Astrocyte (in vitro differentiated cells and primary cell): ENCODE measurements at regions not wholly inside any gene's neighbourhood (a gene's known extent, or its start where the extent isn't known, plus 50 kb on each side); places are given as distances from the start of the nearest gene placed in this dataset.

Source experiments
- DNase-seq: peaks from one replicate; pipeline ENCODE4 v3.0.0-alpha.2; 2010; ENCODE audit warnings: low read depth
- FAIRE-seq: peaks from 2 replicates; lab custom pipeline; 2011; peaks lifted over from hg19 to GRCh38; lab: Jason Lieb, UNC
- H2AFZ ChIP-seq: 2 replicates; pipeline ENCODE4 v1.6.0; 2012; ENCODE audit warnings: low read depth, low read length, inconsistent platforms
- H3K27ac ChIP-seq: 2 replicates; pipeline ENCODE4 v1.5.1; 2011; ENCODE audit warnings: low read depth, low read length, inconsistent platforms
- H3K27me3 ChIP-seq: 2 replicates; pipeline ENCODE4 v1.6.0; 2011; ENCODE audit warnings: low read length, inconsistent platforms; ENCODE audit not compliant: insufficient read depth
- H3K36me3 ChIP-seq: 2 replicates; pipeline ENCODE4 v1.5.1; 2011; ENCODE audit warnings: low read length, inconsistent platforms; ENCODE audit not compliant: insufficient read depth
- H3K4me1 ChIP-seq: 2 replicates; pipeline ENCODE4 v1.5.1; 2011; ENCODE audit warnings: low read length, inconsistent platforms; ENCODE audit not compliant: insufficient read depth
- H3K4me2 ChIP-seq: 2 replicates; pipeline ENCODE4 v1.6.0; 2012; ENCODE audit warnings: low read length, inconsistent platforms
- H3K4me3 ChIP-seq: 2 replicates; pipeline ENCODE4 v1.5.1; 2011; ENCODE audit warnings: low read depth, mild to moderate bottlenecking, low read length, inconsistent platforms; ENCODE audit not compliant: insufficient read depth
- H3K79me2 ChIP-seq: 2 replicates; pipeline ENCODE4 v1.6.0; 2012; ENCODE audit warnings: mild to moderate bottlenecking, low read length, inconsistent platforms; ENCODE audit not compliant: insufficient read depth
- H3K9ac ChIP-seq: 2 replicates; pipeline ENCODE4 v1.6.0; 2012; ENCODE audit warnings: mild to moderate bottlenecking, low read length, inconsistent platforms
- H3K9me3 ChIP-seq: 2 replicates; pipeline ENCODE4 v1.5.1; 2012; ENCODE audit warnings: low read depth, mild to moderate bottlenecking, low read length, inconsistent platforms; ENCODE audit not compliant: insufficient read depth
- H4K20me1 ChIP-seq: 2 replicates; pipeline ENCODE4 v1.6.0; 2012; ENCODE audit warnings: low read length, inconsistent platforms; ENCODE audit not compliant: insufficient read depth
- H3K27ac Mint-ChIP-seq: one replicate; pipeline ENCODE4 v1.8.0; 2021; ENCODE audit warnings: mild to moderate bottlenecking, mixed read lengths; ENCODE audit not compliant: unreplicated experiment
- H3K27me3 Mint-ChIP-seq: one replicate; pipeline ENCODE4 v1.8.0; 2021; ENCODE audit warnings: low read depth, mixed read lengths; ENCODE audit not compliant: unreplicated experiment
- H3K36me3 Mint-ChIP-seq: one replicate; pipeline ENCODE4 v1.8.0; 2021; ENCODE audit warnings: low read depth, mixed read lengths; ENCODE audit not compliant: unreplicated experiment
- H3K4me1 Mint-ChIP-seq: one replicate; pipeline ENCODE4 v1.8.0; 2021; ENCODE audit warnings: low read depth, mixed read lengths; ENCODE audit not compliant: unreplicated experiment
- H3K4me3 Mint-ChIP-seq: one replicate; pipeline ENCODE4 v1.8.0; 2021; ENCODE audit warnings: mild to moderate bottlenecking, moderate library complexity, mixed read lengths; ENCODE audit not compliant: unreplicated experiment
- H3K9me3 Mint-ChIP-seq: one replicate; pipeline ENCODE4 v1.8.0; 2021; ENCODE audit warnings: mild to moderate bottlenecking, mixed read lengths; ENCODE audit not compliant: unreplicated experiment
- CTCF ChIP-seq: IDR thresholded peaks from 2 replicates; pipeline ENCODE4 v1.5.1; 2011; ENCODE audit warnings: low read depth, mild to moderate bottlenecking, inconsistent platforms, low read length, moderate library complexity; ENCODE audit not compliant: insufficient read depth
- EZH2 ChIP-seq: IDR thresholded peaks from 2 replicates; pipeline ENCODE4 v1.6.1; 2012; ENCODE audit warnings: mild to moderate bottlenecking, low read length, inconsistent platforms; ENCODE audit not compliant: insufficient read depth

- Mint-ChIP-seq H3K27me3 (no peaks in the 10 kb centered on the region), H3K27ac (no peak overlapping the region)
- H3K9me3 ChIP-seq: no peaks in the 10 kb centered on the region
These were observed 58.4 kb upstream of the FAM216B start for GRCh38 chr13:42722883-42723539.

GRCh38 chr13:42728507-42729180 is 52.7 kb upstream of the FAM216B start:
- H3K79me2 ChIP-seq: no peaks in the 10 kb centered on the region
- H3K4me3 ChIP-seq: no peak overlapping the region
- FAIRE-seq (no peak), DNase-seq (no peak)
- H2AFZ ChIP-seq: no peak overlapping the region
- no peaks in the 10 kb centered on the region for H3K9me3 ChIP-seq
- no peak overlapping the region for H3K9ac ChIP-seq
- TF ChIP-seq EZH2 (no peak), CTCF (no peak)
- Mint-ChIP-seq H3K4me1 (no peaks in the 10 kb centered on the region), H3K27me3 (no peaks in the 10 kb centered on the region), H3K9me3 (peaks cover 6% of the 10 kb centered on the region), H3K36me3 (no peaks in the 10 kb centered on the region), H3K27ac (no peak overlapping the region), H3K4me3 (no peak overlapping the region)
- H3K4me2 ChIP-seq: no peak overlapping the region
- H3K27me3 ChIP-seq: no peaks in the 10 kb centered on the region
- no peaks in the 10 kb centered on the region for H3K4me1 ChIP-seq
- no peaks in the 10 kb centered on the region for H3K36me3 ChIP-seq
- H4K20me1 ChIP-seq: no peaks in the 10 kb centered on the region
- no peak overlapping the region for H3K27ac ChIP-seq

More at GRCh38 chr13:42722883-42723539, 58.4 kb upstream of the FAM216B start:
- Histone ChIP-seq H3K4me1 (peaks cover 3% of the 10 kb centered on the region), H2AFZ (no peak overlapping the region), H3K4me3 (no peak overlapping the region), H4K20me1 (no peaks in the 10 kb centered on the region), H3K36me3 (no peaks in the 10 kb centered on the region), H3K27ac (no peak overlapping the region), H3K4me2 (no peak overlapping the region), H3K27me3 (no peaks in the 10 kb centered on the region), H3K79me2 (no peaks in the 10 kb centered on the region), H3K9ac (no peak overlapping the region)
- Mint-ChIP-seq H3K9me3 (peaks cover 8% of the 10 kb centered on the region), H3K4me1 (peaks cover 5% of the 10 kb centered on the region), H3K36me3 (no peaks in the 10 kb centered on the region), H3K4me3 (no peak overlapping the region)
- DNase-seq (no peak), FAIRE-seq (no peak)
- TF ChIP-seq EZH2 (no peak), CTCF (no peak)

- no peak for TF ChIP-seq EZH2
- TF ChIP-seq CTCF: no peak
- Histone ChIP-seq H3K9me3 (no peaks in the 10 kb centered on the region), H3K27me3 (no peaks in the 10 kb centered on the region), H3K4me2 (no peak overlapping the region), H2AFZ (no peak overlapping the region), H3K9ac (no peak overlapping the region), H3K27ac (no peak overlapping the region), H3K4me3 (no peak overlapping the region), H3K4me1 (no peaks in the 10 kb centered on the region), H3K36me3 (no peaks in the 10 kb centered on the region), H4K20me1 (no peaks in the 10 kb centered on the region), H3K79me2 (no peaks in the 10 kb centered on the region)
- FAIRE-seq (no peak), DNase-seq (no peak)
- Mint-ChIP-seq H3K36me3 (no peaks in the 10 kb centered on the region), H3K27me3 (no peaks in the 10 kb centered on the region), H3K27ac (no peak overlapping the region), H3K4me3 (no peak overlapping the region), H3K4me1 (no peaks in the 10 kb centered on the region), H3K9me3 (peaks cover 6% of the 10 kb centered on the region)
These were observed 51.5 kb upstream of the FAM216B start for GRCh38 chr13:42729857-42730402.
